Panc1 (cell line): ENCODE measurements at regions not wholly inside any gene's neighbourhood (a gene's known extent, or its start where the extent isn't known, plus 50 kb on each side); places are given as distances from the start of the nearest gene placed in this dataset.

Source experiments
- CTCF ChIP-seq: fragments of 450-650 bp; IDR thresholded peaks from 2 replicates; pipeline ENCODE4 v1.5.1; 2017; ENCODE audit warnings: mild to moderate bottlenecking
- POLR2AphosphoS5 ChIP-seq: IDR thresholded peaks from 2 replicates; pipeline ENCODE4 v1.6.1; 2012; ENCODE audit warnings: mild to moderate bottlenecking, low read depth, low read length, moderate library complexity
- REST ChIP-seq, 2 experiments: IDR thresholded peaks; 2 replicates each; pipeline ENCODE4 v1.6.1; 2011 to 2012; ENCODE audit warnings: low read depth in 2 of 2, control low read depth in 1 of 2, low read length in 1 of 2, mild to moderate bottlenecking in 1 of 2, moderate library complexity in 1 of 2; ENCODE audit not compliant: insufficient read depth in 1 of 2
- SIN3A ChIP-seq: IDR thresholded peaks from 2 replicates; pipeline ENCODE4 v1.6.1; 2012; ENCODE audit warnings: low read depth, mild to moderate bottlenecking, low read length, moderate library complexity, borderline replicate concordance; ENCODE audit not compliant: insufficient read depth

- TF ChIP-seq POLR2AphosphoS5: no peak
- no peak for TF ChIP-seq CTCF
- no peak for TF ChIP-seq SIN3A
- no peak for TF ChIP-seq REST (IDR thresholded peaks at IDR 0.05; ENCODE audit: insufficient read depth in 1 of 2, low read depth in 2 of 2, low read length in 1 of 2)
Measured at GRCh38 chr1:108036796-108037562, 72.0 kb upstream of the VAV3 start.
